ENCODE measurements at regions not wholly inside any gene's neighbourhood (a gene's known extent, or its start where the extent isn't known, plus 50 kb on each side); places are given as distances from the start of the nearest gene placed in this dataset.

DNA sequence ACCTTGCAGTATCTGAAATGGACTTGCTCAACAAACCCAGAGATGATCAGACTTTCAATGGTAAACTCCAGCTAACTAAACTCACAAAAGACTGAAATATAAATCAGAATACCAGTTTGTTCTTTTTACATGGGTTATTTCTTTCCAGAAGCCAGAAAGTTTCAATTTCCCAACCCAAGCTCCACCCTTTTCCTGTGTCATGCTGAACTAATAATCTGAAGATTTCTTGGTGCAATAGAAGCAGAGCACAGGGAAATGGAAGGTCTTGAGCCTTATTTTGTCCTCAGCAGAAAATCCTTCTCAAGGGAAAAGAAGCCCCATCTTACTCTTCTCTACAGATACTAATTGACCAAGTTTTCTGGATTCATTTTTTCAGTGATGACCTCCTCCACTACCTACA is 93.3 kb upstream of the PAPOLG start:
- DNase-seq (ENCODE audit: low read depth) = no peak
- TF ChIP-seq, protein P1, sequence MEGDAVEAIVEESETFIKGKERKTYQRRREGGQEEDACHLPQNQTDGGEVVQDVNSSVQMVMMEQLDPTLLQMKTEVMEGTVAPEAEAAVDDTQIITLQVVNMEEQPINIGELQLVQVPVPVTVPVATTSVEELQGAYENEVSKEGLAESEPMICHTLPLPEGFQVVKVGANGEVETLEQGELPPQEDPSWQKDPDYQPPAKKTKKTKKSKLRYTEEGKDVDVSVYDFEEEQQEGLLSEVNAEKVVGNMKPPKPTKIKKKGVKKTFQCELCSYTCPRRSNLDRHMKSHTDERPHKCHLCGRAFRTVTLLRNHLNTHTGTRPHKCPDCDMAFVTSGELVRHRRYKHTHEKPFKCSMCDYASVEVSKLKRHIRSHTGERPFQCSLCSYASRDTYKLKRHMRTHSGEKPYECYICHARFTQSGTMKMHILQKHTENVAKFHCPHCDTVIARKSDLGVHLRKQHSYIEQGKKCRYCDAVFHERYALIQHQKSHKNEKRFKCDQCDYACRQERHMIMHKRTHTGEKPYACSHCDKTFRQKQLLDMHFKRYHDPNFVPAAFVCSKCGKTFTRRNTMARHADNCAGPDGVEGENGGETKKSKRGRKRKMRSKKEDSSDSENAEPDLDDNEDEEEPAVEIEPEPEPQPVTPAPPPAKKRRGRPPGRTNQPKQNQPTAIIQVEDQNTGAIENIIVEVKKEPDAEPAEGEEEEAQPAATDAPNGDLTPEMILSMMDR (conservative IDR thresholded peaks at IDR 0.05; ENCODE audit: control insufficient read depth, insufficient read depth, low read depth, low read length) = no peak
- H3K4me3 ChIP-seq (ENCODE audit: control insufficient read depth, low read depth, low read length) = no peak overlapping the region

- TF ChIP-seq, protein P1 (conservative IDR thresholded peaks at IDR 0.05; ENCODE audit: control insufficient read depth, insufficient read depth, low read depth, low read length) = no peak
- no peak for DNase-seq (ENCODE audit: low read depth)
- no peak overlapping the region for H3K4me3 ChIP-seq (ENCODE audit: control insufficient read depth, low read depth, low read length)
Measured at GRCh38 chr2:60671966-60672365, 84.1 kb upstream of the PAPOLG start.

GRCh38 chr2:60674524-60675165 is 81.4 kb upstream of the PAPOLG start:
- TF ChIP-seq, protein P1 (conservative IDR thresholded peaks at IDR 0.05; ENCODE audit: control insufficient read depth, insufficient read depth, low read depth, low read length) = peak; percentile 88
- peak; percentile 62 for DNase-seq (ENCODE audit: low read depth)

DNA sequence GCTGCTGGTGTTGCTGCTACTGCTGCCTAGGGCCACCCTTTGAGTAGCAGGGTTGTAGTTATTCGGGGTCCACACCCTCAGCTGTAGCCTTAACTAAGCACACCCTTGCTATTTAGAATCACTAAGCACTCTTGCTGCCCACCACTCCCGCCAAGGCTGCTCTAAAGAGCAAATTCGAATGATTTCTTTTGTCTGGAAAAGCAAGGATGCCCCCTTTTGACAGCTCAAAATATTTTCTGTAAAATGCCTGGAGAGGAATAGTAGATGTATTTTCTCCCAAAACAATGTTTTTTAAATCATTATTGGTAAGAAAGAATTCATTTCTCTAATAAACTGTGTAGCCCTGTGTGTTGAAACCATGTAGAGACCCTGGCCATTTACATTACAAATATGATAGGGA is 80.8 kb upstream of the PAPOLG start:
- H3K4me3 ChIP-seq (ENCODE audit: control insufficient read depth, low read depth, low read length) = no peak overlapping the region
- TF ChIP-seq, protein P1 (conservative IDR thresholded peaks at IDR 0.05; ENCODE audit: control insufficient read depth, insufficient read depth, low read depth, low read length) = no peak
- DNase-seq (ENCODE audit: low read depth) = no peak

More at GRCh38 chr2:60674524-60675165, 81.4 kb upstream of the PAPOLG start:
- no peak overlapping the region for H3K4me3 ChIP-seq (ENCODE audit: control insufficient read depth, low read depth, low read length)

DNA sequence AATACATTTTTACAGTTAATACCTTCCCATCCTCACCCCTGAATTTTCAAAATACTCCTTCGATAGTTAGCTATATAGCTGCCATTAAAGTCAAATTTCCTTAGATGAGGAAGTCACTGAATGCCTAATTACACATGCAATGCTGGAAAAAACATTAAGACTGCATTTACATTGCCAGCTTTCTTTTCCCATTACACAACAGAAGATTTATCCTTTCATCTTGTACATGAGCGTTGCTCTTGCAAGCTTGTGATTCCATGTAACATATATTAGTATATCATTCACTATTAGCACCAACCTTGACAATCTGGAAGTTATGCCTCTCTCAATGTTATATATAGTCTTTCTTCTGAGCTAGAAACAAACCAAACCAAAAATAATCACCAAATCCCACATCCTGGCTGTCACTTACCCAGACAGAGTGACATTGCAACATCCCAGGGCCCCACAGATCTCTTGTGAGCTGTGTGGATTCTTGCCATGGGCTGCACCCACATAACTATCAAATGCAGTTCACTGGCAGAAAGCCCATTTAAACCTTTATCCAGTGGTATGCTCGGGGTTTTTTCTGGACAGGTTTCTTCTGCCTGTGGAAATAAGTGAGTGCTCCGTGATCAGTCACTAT is 79.2 kb upstream of the PAPOLG start:
- TF ChIP-seq, protein P1 (conservative IDR thresholded peaks at IDR 0.05; ENCODE audit: control insufficient read depth, insufficient read depth, low read depth, low read length) = no peak
- H3K4me3 ChIP-seq (ENCODE audit: control insufficient read depth, low read depth, low read length) = no peak overlapping the region
- DNase-seq (ENCODE audit: low read depth) = no peak

GRCh38 chr2:60677356-60677755 is 78.7 kb upstream of the PAPOLG start:
- H3K4me3 ChIP-seq (ENCODE audit: control insufficient read depth, low read depth, low read length) = no peak overlapping the region
- TF ChIP-seq, protein P1 (conservative IDR thresholded peaks at IDR 0.05; ENCODE audit: control insufficient read depth, insufficient read depth, low read depth, low read length) = no peak
- DNase-seq (ENCODE audit: low read depth) = no peak
